Cardiac fibroblast (primary cell): ENCODE measurements at regions not wholly inside any gene's neighbourhood (a gene's known extent, or its start where the extent isn't known, plus 50 kb on each side); places are given as distances from the start of the nearest gene placed in this dataset.
"Not testable (repeated sequence)": the region's sequence is repeated elsewhere in the genome, so short reads cannot be mapped to it uniquely, and the experiment has no call there.

Experiments used
- DNase-seq, 2 donors: peaks; one replicate each; pipeline versions ENCODE4 v3.0.0 to v3.0.0-alpha.2; 2010; ENCODE audit warnings: low read depth in 2 of 2
- H3K4me3 ChIP-seq, 2 donors: replicated peaks in 1 of 2; 1 replicate in 1 of 2; 2 replicates in 1 of 2; pipeline ENCODE4 v1.5.1; 2011; ENCODE audit warnings: low read depth in 2 of 2, low read length in 2 of 2, mild to moderate bottlenecking in 2 of 2, moderate library complexity in 1 of 2
- TF ChIP-seq, protein P1 (sequence below): IDR thresholded peaks from one replicate; pipeline ENCODE4 v1.5.1; 2011; ENCODE audit warnings: low read depth, mild to moderate bottlenecking, low read length, inconsistent platforms

DNA sequence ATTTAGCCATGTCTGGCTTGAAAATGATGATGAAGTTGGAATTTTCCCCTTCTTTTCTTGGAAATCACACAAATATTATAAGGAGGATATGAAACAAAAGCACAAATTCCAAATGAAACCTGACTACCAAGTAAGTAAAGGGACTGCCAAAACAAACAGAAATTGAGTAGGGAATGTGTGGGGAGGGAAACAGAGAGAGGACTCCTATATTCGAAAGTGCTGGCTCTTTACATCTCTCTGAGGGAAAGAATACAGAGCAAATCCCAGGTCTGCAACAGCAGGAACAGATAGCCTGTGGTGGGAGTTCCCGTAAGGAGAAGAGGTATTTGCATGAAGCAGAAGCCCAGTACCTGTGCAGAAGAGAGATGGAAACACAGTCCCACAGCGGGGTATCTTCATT lies 583.7 kb downstream of the EPM2A start:
- TF ChIP-seq, protein P1, sequence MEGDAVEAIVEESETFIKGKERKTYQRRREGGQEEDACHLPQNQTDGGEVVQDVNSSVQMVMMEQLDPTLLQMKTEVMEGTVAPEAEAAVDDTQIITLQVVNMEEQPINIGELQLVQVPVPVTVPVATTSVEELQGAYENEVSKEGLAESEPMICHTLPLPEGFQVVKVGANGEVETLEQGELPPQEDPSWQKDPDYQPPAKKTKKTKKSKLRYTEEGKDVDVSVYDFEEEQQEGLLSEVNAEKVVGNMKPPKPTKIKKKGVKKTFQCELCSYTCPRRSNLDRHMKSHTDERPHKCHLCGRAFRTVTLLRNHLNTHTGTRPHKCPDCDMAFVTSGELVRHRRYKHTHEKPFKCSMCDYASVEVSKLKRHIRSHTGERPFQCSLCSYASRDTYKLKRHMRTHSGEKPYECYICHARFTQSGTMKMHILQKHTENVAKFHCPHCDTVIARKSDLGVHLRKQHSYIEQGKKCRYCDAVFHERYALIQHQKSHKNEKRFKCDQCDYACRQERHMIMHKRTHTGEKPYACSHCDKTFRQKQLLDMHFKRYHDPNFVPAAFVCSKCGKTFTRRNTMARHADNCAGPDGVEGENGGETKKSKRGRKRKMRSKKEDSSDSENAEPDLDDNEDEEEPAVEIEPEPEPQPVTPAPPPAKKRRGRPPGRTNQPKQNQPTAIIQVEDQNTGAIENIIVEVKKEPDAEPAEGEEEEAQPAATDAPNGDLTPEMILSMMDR: no peak
- H3K4me3 ChIP-seq: no peak overlapping the region
- DNase-seq: peak in 1 of 2 donors; percentile 5

DNA sequence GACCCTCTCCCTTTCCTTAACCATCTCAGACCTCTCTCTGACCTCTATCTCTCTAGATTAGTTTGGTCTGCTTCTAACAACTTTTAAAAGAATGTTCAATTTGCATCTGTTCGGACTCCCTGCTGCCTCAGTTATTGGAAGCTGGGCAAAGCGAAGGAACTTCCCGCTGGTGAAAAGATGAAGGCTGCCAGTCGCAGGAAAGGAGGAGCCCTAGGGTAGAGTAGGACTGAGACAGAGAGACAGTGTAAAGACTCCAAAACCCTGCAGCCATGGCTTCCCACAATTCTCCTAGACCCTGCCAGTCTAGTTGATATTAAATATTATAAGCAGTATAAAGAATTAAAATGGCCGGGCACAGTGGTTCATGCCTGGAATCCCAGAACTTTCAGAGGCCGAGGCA lies 581.8 kb downstream of the EPM2A start:
- no peak overlapping the region for H3K4me3 ChIP-seq
- TF ChIP-seq, protein P1: no peak
- DNase-seq: no peak

DNA sequence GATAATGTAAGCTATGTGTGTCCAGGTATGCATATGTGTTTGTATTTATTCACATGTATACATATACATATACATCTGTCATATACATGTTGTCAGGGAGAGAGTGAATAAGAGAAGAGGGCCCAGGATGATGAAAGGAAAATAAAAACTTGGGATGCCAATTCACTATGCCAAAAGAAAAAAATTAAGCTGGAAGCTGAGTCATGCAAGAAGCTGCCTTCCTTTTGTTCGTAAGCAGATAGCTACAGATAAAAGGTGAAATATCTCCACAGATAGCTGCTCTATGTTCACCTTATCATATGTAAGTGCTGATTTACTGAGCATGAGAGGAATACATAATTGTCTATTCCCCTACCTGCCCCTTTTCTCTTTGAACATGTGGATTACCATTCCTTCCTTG lies 579.9 kb downstream of the EPM2A start:
- DNase-seq: peak in 1 of 2 donors; percentile 28
- TF ChIP-seq, protein P1: no peak
- no peak overlapping the region for H3K4me3 ChIP-seq

DNA sequence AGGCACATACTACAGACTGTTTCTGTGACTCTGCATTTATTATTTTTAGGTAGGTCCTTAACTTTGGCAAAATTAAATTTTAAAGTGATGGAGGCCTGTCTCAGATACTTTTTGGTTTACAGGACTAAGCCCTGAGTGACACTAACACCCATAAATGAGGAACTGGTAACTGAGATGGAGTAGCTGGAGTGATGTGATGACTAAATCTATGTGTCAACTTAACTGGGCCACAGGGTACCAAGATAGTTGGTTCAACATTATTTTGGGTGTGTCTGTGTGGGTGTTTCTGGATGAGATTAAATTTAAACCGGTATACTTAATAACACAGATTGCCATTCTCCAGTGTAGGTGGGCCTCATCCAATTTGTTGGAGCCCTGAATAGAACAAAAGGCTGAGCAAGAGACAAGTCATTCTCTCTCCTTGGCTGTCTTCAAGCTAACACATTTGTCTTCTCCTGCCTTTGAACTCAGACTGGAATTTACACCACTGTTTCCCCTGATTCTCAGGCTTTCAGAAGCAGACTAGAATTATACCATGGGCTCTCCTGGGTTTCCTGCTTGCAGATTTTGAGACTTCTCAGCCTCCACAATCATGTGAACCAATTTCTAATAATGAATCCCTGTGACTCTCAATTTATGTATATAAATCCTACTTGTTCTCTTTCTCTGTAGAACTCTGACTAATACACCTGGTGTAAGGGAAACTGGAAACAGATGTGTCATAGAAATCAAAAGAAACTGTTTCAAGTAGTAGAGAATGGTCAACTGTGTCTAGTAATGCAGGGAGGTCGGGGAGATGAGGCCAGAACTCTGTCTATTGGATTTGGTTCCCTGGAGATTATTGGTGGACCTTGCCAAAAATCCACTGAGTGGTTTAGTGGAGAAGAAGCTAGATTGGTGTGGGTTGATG lies 579.2 kb downstream of the EPM2A start:
- H3K4me3 ChIP-seq: no peak overlapping the region
- TF ChIP-seq, protein P1: no peak
- DNase-seq: no peak

DNA sequence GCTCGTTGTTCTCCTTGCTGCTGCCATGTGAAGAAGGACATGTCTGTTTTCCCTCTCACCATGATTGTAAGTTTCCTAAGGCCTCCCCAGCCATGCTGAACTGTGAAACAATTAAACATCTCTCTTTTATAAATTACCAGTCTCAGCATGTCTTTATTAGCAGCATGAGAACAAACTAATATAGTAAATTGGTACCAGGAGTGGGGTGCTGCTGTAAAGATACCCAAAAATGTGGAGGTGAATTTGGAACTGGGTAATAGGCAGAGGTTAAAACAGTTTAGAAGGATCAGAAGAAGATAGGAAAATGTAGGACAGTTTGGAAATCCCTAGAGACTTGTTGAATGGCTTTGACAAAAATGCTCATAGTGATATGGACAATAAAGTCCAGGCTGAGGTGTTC lies 576.7 kb downstream of the EPM2A start:
- not testable (repeated sequence) for H3K4me3 ChIP-seq, DNase-seq

DNA sequence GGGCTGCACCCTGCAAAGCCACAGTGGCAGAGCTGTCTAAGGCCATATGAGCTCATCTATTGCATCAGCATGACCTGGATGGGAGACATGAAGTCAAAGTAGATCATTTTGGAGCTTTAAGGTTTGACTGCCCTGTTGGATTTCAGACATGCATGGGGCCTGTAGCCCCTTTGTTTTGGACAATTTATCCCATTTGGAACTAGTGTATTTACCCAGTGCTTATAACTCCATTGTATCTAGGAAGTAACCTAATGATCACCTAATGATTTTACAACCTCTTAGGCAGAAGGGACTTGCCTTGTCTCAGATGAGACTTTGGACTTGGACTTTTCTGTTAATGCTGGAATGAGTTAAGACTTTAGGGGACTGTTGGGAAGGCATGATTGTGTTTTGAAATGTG lies 575.4 kb downstream of the EPM2A start:
- TF ChIP-seq, protein P1: no peak
- H3K4me3 ChIP-seq: no peak overlapping the region
- DNase-seq: no peak

DNA sequence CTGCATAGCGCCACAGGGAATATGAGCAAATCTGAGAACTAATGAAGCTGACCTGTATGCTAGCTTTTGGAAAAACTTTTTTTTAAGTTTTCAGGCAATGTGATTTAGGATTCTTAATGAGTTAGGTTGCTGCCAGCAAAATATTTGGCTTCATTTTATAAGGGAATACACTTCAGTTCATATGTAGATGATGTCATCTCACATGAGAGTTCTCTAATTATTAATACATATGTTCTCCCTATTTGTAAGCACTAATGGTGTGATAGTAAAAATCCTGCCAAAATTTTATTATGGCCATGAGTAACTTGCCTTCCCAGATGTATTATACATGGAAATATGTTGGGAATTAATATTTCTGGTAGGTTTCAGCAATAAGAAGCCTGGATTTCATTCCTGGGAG lies 573.8 kb downstream of the EPM2A start:
- DNase-seq: no peak
- TF ChIP-seq, protein P1: no peak
- no peak overlapping the region for H3K4me3 ChIP-seq
